ENCODE measurements at regions not wholly inside any gene's neighbourhood (a gene's known extent, or its start where the extent isn't known, plus 50 kb on each side); places are given as distances from the start of the nearest gene placed in this dataset.

- no peak overlapping the region for H3K27ac ChIP-seq (ENCODE audit: low read depth in 2 of 2, low read length in 2 of 2)
- no peak overlapping the region for H3K9ac ChIP-seq (ENCODE audit: low read length in 3 of 3)
- no peak for FAIRE-seq
- TF ChIP-seq CTCF (IDR thresholded peaks at IDR 0.05; ENCODE audit: borderline replicate concordance, extremely low read depth, insufficient read depth), result no peak
- H3K9me3 ChIP-seq (ENCODE audit: control insufficient read depth in 2 of 3, insufficient read depth in 1 of 3, low read length in 3 of 3), result peaks cover 0 to 6% (median 0%) of the 10 kb centered on the region in 3 donors
- DNase-seq, result no peak
- H3K4me1 ChIP-seq (ENCODE audit: control insufficient read depth in 2 of 3, insufficient read depth in 2 of 3, low read depth in 1 of 3, low read length in 3 of 3), result no peaks in the 10 kb centered on the region
- intact Hi-C loops (cut with DNase I), result no loop called here
- no peak overlapping the region for H3K4me3 ChIP-seq (ENCODE audit: low read length in 3 of 3)
- H3K36me3 ChIP-seq (ENCODE audit: control insufficient read depth in 2 of 3, insufficient read depth in 3 of 3, low read length in 3 of 3), result no peaks in the 10 kb centered on the region
- no peaks in the 10 kb centered on the region for H3K27me3 ChIP-seq (ENCODE audit: control insufficient read depth, insufficient read depth, low read length)
Measured at GRCh38 chr17:33628500-33629346, 335.6 kb upstream of the ASIC2 start.

- FAIRE-seq, result no peak
Measured at GRCh38 chr17:33633446-33633845, 340.4 kb upstream of the ASIC2 start.

GRCh38 chr17:33637534-33637933 is 344.4 kb upstream of the ASIC2 start:
- intact Hi-C loops (cut with DNase I), result no loop called here
- no peaks in the 10 kb centered on the region for H3K4me1 ChIP-seq (ENCODE audit: control insufficient read depth in 2 of 3, insufficient read depth in 2 of 3, low read depth in 1 of 3, low read length in 3 of 3)
- H3K27ac ChIP-seq (ENCODE audit: low read depth in 2 of 2, low read length in 2 of 2), result no peak overlapping the region
- H3K36me3 ChIP-seq (ENCODE audit: control insufficient read depth in 2 of 3, insufficient read depth in 3 of 3, low read length in 3 of 3), result no peaks in the 10 kb centered on the region
- H3K4me3 ChIP-seq (ENCODE audit: low read length in 3 of 3), result no peak overlapping the region
- H3K27me3 ChIP-seq (ENCODE audit: control insufficient read depth, insufficient read depth, low read length), result no peaks in the 10 kb centered on the region
- no peak overlapping the region for H3K9ac ChIP-seq (ENCODE audit: low read length in 3 of 3)
- DNase-seq (no peak), FAIRE-seq (no peak)
- TF ChIP-seq CTCF (IDR thresholded peaks at IDR 0.05; ENCODE audit: borderline replicate concordance, extremely low read depth, insufficient read depth), result no peak
- H3K9me3 ChIP-seq (ENCODE audit: control insufficient read depth in 2 of 3, insufficient read depth in 1 of 3, low read length in 3 of 3), result peaks cover 0 to 10% (median 0%) of the 10 kb centered on the region in 3 donors

More at GRCh38 chr17:33633446-33633845, 340.4 kb upstream of the ASIC2 start:
- no peaks in the 10 kb centered on the region for H3K4me1 ChIP-seq (ENCODE audit: control insufficient read depth in 2 of 3, insufficient read depth in 2 of 3, low read depth in 1 of 3, low read length in 3 of 3)
- H3K9me3 ChIP-seq (ENCODE audit: control insufficient read depth in 2 of 3, insufficient read depth in 1 of 3, low read length in 3 of 3), result peaks cover 0 to 10% (median 6%) of the 10 kb centered on the region in 3 donors
- no peak overlapping the region for H3K9ac ChIP-seq (ENCODE audit: low read length in 3 of 3)
- H3K27me3 ChIP-seq (ENCODE audit: control insufficient read depth, insufficient read depth, low read length), result no peaks in the 10 kb centered on the region
- intact Hi-C loops (cut with DNase I), result no loop called here
- no peak for DNase-seq
- no peak overlapping the region for H3K4me3 ChIP-seq (ENCODE audit: low read length in 3 of 3)
- H3K27ac ChIP-seq (ENCODE audit: low read depth in 2 of 2, low read length in 2 of 2), result no peak overlapping the region
- TF ChIP-seq CTCF (IDR thresholded peaks at IDR 0.05; ENCODE audit: borderline replicate concordance, extremely low read depth, insufficient read depth), result no peak
- no peaks in the 10 kb centered on the region for H3K36me3 ChIP-seq (ENCODE audit: control insufficient read depth in 2 of 3, insufficient read depth in 3 of 3, low read length in 3 of 3)

All from kidney (tissue), 13 donors.